Gastroesophageal sphincter (tissue), 3 donors: ENCODE measurements at regions not wholly inside any gene's neighbourhood (a gene's known extent, or its start where the extent isn't known, plus 50 kb on each side); places are given as distances from the start of the nearest gene placed in this dataset.

ENCODE experiments used
- EP300 ChIP-seq: sonication (generic); formaldehyde crosslinking; IDR thresholded peaks from one replicate; pipeline ENCODE4 v1.6.1; 2017; ENCODE audit warnings: antibody characterized with exemption, mild to moderate bottlenecking
- POLR2A ChIP-seq, 2 donors: fragments of 450-650 bp; IDR thresholded peaks; one replicate each; pipeline ENCODE4 v1.6.1; 2017; ENCODE audit warnings: antibody characterized with exemption in 2 of 2, mild to moderate bottlenecking in 2 of 2, moderate library complexity in 1 of 2
- POLR2AphosphoS5 ChIP-seq: sonication (generic); formaldehyde crosslinking; IDR thresholded peaks from one replicate; pipeline ENCODE4 v1.6.1; 2017; ENCODE audit warnings: antibody characterized with exemption
- TF ChIP-seq, protein P1 (sequence below), 4 experiments: fragments of 200-600 bp in 2 of 4; fragments of 450-650 bp in 2 of 4; sonication (generic) in 1 of 4; IDR thresholded peaks; one replicate each; pipeline ENCODE4 v1.5.1; 2017 to 2019; ENCODE audit warnings: antibody characterized with exemption in 4 of 4, mild to moderate bottlenecking in 2 of 4, moderate library complexity in 2 of 4

DNA sequence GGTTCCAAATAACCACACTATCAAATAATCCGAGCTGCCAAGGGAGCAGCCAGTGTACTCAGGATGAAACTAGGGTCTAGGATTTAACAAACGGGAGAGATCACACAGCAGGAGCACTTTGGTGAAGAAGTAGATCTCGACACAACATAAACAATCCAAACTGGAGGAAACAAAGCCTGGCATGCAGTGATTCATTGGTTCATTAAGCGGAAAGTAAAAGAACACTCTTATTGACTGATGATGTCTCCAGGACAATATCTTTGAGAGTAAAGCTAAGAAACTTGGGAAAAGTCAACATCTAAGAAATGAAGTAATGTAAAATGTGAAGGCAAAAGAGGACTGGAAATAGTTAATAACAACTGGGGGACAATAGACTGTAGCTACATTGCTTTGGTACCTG is 1478.3 kb upstream of the CDH9 start:
- TF ChIP-seq POLR2AphosphoS5 (no peak), EP300 (no peak), POLR2A (IDR thresholded peaks at IDR 0.05) (no peak)
- TF ChIP-seq, protein P1, sequence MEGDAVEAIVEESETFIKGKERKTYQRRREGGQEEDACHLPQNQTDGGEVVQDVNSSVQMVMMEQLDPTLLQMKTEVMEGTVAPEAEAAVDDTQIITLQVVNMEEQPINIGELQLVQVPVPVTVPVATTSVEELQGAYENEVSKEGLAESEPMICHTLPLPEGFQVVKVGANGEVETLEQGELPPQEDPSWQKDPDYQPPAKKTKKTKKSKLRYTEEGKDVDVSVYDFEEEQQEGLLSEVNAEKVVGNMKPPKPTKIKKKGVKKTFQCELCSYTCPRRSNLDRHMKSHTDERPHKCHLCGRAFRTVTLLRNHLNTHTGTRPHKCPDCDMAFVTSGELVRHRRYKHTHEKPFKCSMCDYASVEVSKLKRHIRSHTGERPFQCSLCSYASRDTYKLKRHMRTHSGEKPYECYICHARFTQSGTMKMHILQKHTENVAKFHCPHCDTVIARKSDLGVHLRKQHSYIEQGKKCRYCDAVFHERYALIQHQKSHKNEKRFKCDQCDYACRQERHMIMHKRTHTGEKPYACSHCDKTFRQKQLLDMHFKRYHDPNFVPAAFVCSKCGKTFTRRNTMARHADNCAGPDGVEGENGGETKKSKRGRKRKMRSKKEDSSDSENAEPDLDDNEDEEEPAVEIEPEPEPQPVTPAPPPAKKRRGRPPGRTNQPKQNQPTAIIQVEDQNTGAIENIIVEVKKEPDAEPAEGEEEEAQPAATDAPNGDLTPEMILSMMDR (IDR thresholded peaks at IDR 0.05) = no peak
